H9 (cell line): ENCODE measurements at regions not wholly inside any gene's neighbourhood (a gene's known extent, or its start where the extent isn't known, plus 50 kb on each side); places are given as distances from the start of the nearest gene placed in this dataset.
A peak's percentile ranks its signal among the peaks of the same experiment; 100 is the strongest.

Experiments used
- DNase-seq: peaks from one replicate; pipeline ENCODE4 v3.0.0-alpha.2; 2017
- H2AFZ ChIP-seq: one replicate; pipeline ENCODE4 v1.6.1; 2013; ENCODE audit warnings: mild to moderate bottlenecking, low read length, control low read depth, moderate library complexity
- H2AK5ac ChIP-seq: 2 replicates; pipeline ENCODE4 v1.6.1; 2013; ENCODE audit warnings: low read length, control low read depth, mixed read lengths; ENCODE audit not compliant: insufficient read length
- H2BK120ac ChIP-seq: one replicate; pipeline ENCODE4 v1.6.1; 2013; ENCODE audit warnings: low read depth, mild to moderate bottlenecking, low read length, control low read depth, inconsistent platforms; ENCODE audit not compliant: poor library complexity, severe bottlenecking
- H2BK12ac ChIP-seq: 2 replicates; pipeline ENCODE4 v1.6.1; 2013; ENCODE audit warnings: low read length, control low read depth, mixed read lengths, low read depth; ENCODE audit not compliant: insufficient read length
- H2BK15ac ChIP-seq: 2 replicates; pipeline ENCODE4 v1.6.1; 2013; ENCODE audit warnings: low read depth, low read length, control low read depth
- H2BK20ac ChIP-seq: one replicate; pipeline ENCODE4 v1.6.1; 2013; ENCODE audit warnings: low read depth, mild to moderate bottlenecking, low read length, control low read depth, inconsistent platforms; ENCODE audit not compliant: poor library complexity, severe bottlenecking
- H2BK5ac ChIP-seq: 2 replicates; pipeline ENCODE4 v1.6.1; 2013; ENCODE audit warnings: low read length, control low read depth, mixed read lengths; ENCODE audit not compliant: insufficient read length
- H3K14ac ChIP-seq: 2 replicates; pipeline ENCODE4 v1.6.1; 2013; ENCODE audit warnings: low read length, control low read depth; ENCODE audit not compliant: insufficient read depth
- H3K18ac ChIP-seq: 2 replicates; pipeline ENCODE4 v1.6.1; 2013; ENCODE audit warnings: low read depth, mild to moderate bottlenecking, mixed read lengths, low read length, control low read depth; ENCODE audit not compliant: insufficient read length
- H3K23ac ChIP-seq: 2 replicates; pipeline ENCODE4 v1.6.1; 2013; ENCODE audit warnings: low read length, control low read depth, mixed read lengths, low read depth; ENCODE audit not compliant: insufficient read length
- H3K23me2 ChIP-seq: 2 replicates; pipeline ENCODE4 v1.6.1; 2013; ENCODE audit warnings: low read depth, mild to moderate bottlenecking, mixed read lengths, low read length, control low read depth; ENCODE audit not compliant: insufficient read length, poor library complexity, severe bottlenecking
- H3K27ac ChIP-seq: 2 replicates; pipeline ENCODE4 v1.5.1; 2013; ENCODE audit warnings: low read length, control low read depth, mixed read lengths, low read depth; ENCODE audit not compliant: insufficient read length
- H3K27me3 ChIP-seq: 2 replicates; pipeline ENCODE4 v1.6.1; 2013; ENCODE audit warnings: low read length, control low read depth, inconsistent platforms; ENCODE audit not compliant: insufficient read depth
- H3K4ac ChIP-seq: 2 replicates; pipeline ENCODE4 v1.6.1; 2013; ENCODE audit warnings: low read depth, mild to moderate bottlenecking, control low read depth, inconsistent platforms, low read length, moderate library complexity
- H3K4me1 ChIP-seq: 2 replicates; pipeline ENCODE4 v1.6.1; 2013; ENCODE audit warnings: low read length, control low read depth, inconsistent platforms; ENCODE audit not compliant: insufficient read depth
- H3K4me2 ChIP-seq: 2 replicates; pipeline ENCODE4 v1.6.1; 2013; ENCODE audit warnings: low read length, control low read depth, mixed read lengths; ENCODE audit not compliant: insufficient read length, insufficient read depth
- H3K56ac ChIP-seq: 2 replicates; pipeline ENCODE4 v1.6.1; 2013; ENCODE audit warnings: low read depth, mild to moderate bottlenecking, mixed read lengths, low read length, control low read depth; ENCODE audit not compliant: insufficient read length
- H3K79me1 ChIP-seq: 2 replicates; pipeline ENCODE4 v1.6.1; 2013; ENCODE audit warnings: low read depth, mild to moderate bottlenecking, moderate library complexity, low read length, control low read depth, inconsistent platforms; ENCODE audit not compliant: insufficient read depth, poor library complexity, severe bottlenecking
- H3K79me2 ChIP-seq: 2 replicates; pipeline ENCODE4 v1.6.1; 2013; ENCODE audit warnings: low read length, control low read depth, inconsistent platforms; ENCODE audit not compliant: insufficient read depth
- H3K9ac ChIP-seq: 2 replicates; pipeline ENCODE4 v1.6.1; 2013; ENCODE audit warnings: low read length, control low read depth, mixed read lengths; ENCODE audit not compliant: insufficient read length; ENCODE audit errors: extremely low read depth
- H3K9me3 ChIP-seq: one replicate; pipeline ENCODE4 v1.6.1; 2013; ENCODE audit warnings: low read depth, low read length, inconsistent platforms; ENCODE audit not compliant: control insufficient read depth
- H3T11ph ChIP-seq: one replicate; pipeline ENCODE4 v1.6.1; 2013; ENCODE audit warnings: mild to moderate bottlenecking, low read length, control low read depth, inconsistent platforms
- H4K20me1 ChIP-seq: one replicate; pipeline ENCODE4 v1.6.1; 2013; ENCODE audit not compliant: control insufficient read depth, insufficient read length, insufficient read depth
- H4K5ac ChIP-seq: 2 replicates; pipeline ENCODE4 v1.6.1; 2013; ENCODE audit warnings: low read depth, mild to moderate bottlenecking, mixed read lengths, low read length, control low read depth; ENCODE audit not compliant: insufficient read length
- H4K8ac ChIP-seq: replicated peaks from 2 replicates; pipeline ENCODE4 v1.6.1; 2013; ENCODE audit warnings: low read length, control low read depth, mixed read lengths, low read depth; ENCODE audit not compliant: insufficient read length
- H4K91ac ChIP-seq: 2 replicates; pipeline ENCODE4 v1.6.1; 2013; ENCODE audit warnings: low read depth, mild to moderate bottlenecking, moderate library complexity, mixed read lengths, low read length, control low read depth; ENCODE audit not compliant: insufficient read length
- H3K27ac Mint-ChIP-seq, 3 experiments: 2 replicates in 2 of 3; 3 replicates in 1 of 3; pipeline ENCODE4 v1.8.0; 2020 to 2021; ENCODE audit warnings: mixed read lengths in 3 of 3, mild to moderate bottlenecking in 1 of 3, moderate library complexity in 1 of 3
- H3K27me3 Mint-ChIP-seq: 2 replicates; pipeline ENCODE4 v1.8.0; 2021; ENCODE audit warnings: low read depth, mild to moderate bottlenecking, moderate library complexity, mixed read lengths
- H3K36me3 Mint-ChIP-seq, 3 experiments: 2 replicates in 2 of 3; 3 replicates in 1 of 3; pipeline ENCODE4 v1.8.0; 2020 to 2021; ENCODE audit warnings: low read depth in 3 of 3, mixed read lengths in 3 of 3; ENCODE audit not compliant: insufficient read depth in 1 of 3
- H3K4me1 Mint-ChIP-seq, 2 experiments: 2 replicates each; pipeline ENCODE4 v1.8.0; 2020; ENCODE audit warnings: mixed read lengths in 2 of 2
- H3K4me3 Mint-ChIP-seq, 2 experiments: 2 replicates in 1 of 2; 3 replicates in 1 of 2; pipeline ENCODE4 v1.8.0; 2020 to 2021; ENCODE audit warnings: mild to moderate bottlenecking in 2 of 2, mixed read lengths in 2 of 2, moderate library complexity in 1 of 2
- H3K9me3 Mint-ChIP-seq, 2 experiments: 2 replicates in 1 of 2; 3 replicates in 1 of 2; pipeline ENCODE4 v1.8.0; 2020; ENCODE audit warnings: mild to moderate bottlenecking in 2 of 2, mixed read lengths in 2 of 2, moderate library complexity in 1 of 2
- WGBS: extraction: QIAGEN DNeasy Blood & Tissue Kit; methylation state at CpG from one replicate; pipeline ENCODE4 v1.1.7; 2013; ENCODE audit warnings: missing lambda C conversion rate, low lambda C conversion rate, mixed read lengths; ENCODE audit not compliant: insufficient read length; ENCODE audit errors: extremely low coverage; 5-methylcytosine and 5-hydroxymethylcytosine counted together
- TF ChIP-seq, protein P1 (sequence below): fragments of 200-600 bp; sonication (generic); conservative IDR thresholded peaks from 3 replicates; pipeline ENCODE4 v1.8.0; 2021; ENCODE audit warnings: antibody characterized with exemption, mild to moderate bottlenecking

DNA sequence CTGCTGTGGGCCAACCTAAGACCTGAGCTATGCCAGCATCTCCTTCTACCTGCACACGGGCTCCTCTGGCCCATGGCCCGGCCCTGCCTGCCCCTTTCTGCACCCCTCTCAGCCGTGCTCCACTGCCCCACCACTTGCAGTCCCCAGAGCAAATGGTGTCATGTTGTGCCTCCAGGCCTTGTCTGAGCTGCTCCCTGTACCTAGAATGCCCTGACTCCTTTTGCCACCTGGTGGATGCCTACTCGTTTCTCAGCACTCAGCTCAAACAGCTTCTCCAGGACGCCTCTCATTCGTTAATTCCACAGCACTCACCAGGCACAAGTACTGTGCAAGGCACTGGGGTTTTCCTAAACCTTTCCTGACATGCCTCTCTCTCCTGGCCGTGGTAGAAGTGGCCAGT, 63.2 kb upstream of the PNMA1 start:
- no peak overlapping the region for H2BK120ac ChIP-seq
- H3K4me1 ChIP-seq: no peaks in the 10 kb centered on the region
- H3K79me1 ChIP-seq: no peaks in the 10 kb centered on the region
- no peak overlapping the region for H2BK5ac ChIP-seq
- no peaks in the 10 kb centered on the region; the same call in 1 of the 2 replicates for H3K27me3 ChIP-seq
- H3K56ac ChIP-seq: no peak overlapping the region
- TF ChIP-seq, protein P1, sequence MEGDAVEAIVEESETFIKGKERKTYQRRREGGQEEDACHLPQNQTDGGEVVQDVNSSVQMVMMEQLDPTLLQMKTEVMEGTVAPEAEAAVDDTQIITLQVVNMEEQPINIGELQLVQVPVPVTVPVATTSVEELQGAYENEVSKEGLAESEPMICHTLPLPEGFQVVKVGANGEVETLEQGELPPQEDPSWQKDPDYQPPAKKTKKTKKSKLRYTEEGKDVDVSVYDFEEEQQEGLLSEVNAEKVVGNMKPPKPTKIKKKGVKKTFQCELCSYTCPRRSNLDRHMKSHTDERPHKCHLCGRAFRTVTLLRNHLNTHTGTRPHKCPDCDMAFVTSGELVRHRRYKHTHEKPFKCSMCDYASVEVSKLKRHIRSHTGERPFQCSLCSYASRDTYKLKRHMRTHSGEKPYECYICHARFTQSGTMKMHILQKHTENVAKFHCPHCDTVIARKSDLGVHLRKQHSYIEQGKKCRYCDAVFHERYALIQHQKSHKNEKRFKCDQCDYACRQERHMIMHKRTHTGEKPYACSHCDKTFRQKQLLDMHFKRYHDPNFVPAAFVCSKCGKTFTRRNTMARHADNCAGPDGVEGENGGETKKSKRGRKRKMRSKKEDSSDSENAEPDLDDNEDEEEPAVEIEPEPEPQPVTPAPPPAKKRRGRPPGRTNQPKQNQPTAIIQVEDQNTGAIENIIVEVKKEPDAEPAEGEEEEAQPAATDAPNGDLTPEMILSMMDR: peak; percentile 54; the same call in 2 of the 3 replicates
- no peak overlapping the region for H3K18ac ChIP-seq
- no peak overlapping the region for H4K91ac ChIP-seq
- no CpG with 5 or more reads among the region's 7 CpGs for WGBS
- H3K36me3 Mint-ChIP-seq: no peaks in the 10 kb centered on the region; a peak in 1 of 7 replicates
- H4K5ac ChIP-seq: no peak overlapping the region
- peaks cover 0 to under 1% of the 10 kb centered on the region in 2 experiments; a peak in 1 of 5 replicates for H3K9me3 Mint-ChIP-seq
- no peak overlapping the region for H4K8ac ChIP-seq
- no peak overlapping the region for H2BK12ac ChIP-seq
- no peak overlapping the region for H3K9ac ChIP-seq
- H3K79me2 ChIP-seq: no peaks in the 10 kb centered on the region
- H3T11ph ChIP-seq: no peak overlapping the region
- no peak overlapping the region for H3K14ac ChIP-seq
- H3K9me3 ChIP-seq: no peaks in the 10 kb centered on the region
- no peak overlapping the region for H3K4me2 ChIP-seq
- peaks cover 88% of the 10 kb centered on the region for H3K27me3 Mint-ChIP-seq
- no peak overlapping the region for H2BK15ac ChIP-seq
- H2AK5ac ChIP-seq: no peak overlapping the region
- no peak overlapping the region for H2AFZ ChIP-seq
- H3K23ac ChIP-seq: no peak overlapping the region
- peak; percentile 79 for DNase-seq
- H3K23me2 ChIP-seq: no peaks in the 10 kb centered on the region
- no peak overlapping the region; a peak in 1 of 7 replicates for H3K27ac Mint-ChIP-seq
- H2BK20ac ChIP-seq: no peak overlapping the region
- H3K27ac ChIP-seq: no peak overlapping the region
- no peaks in the 10 kb centered on the region for H4K20me1 ChIP-seq
- H3K4me1 Mint-ChIP-seq: peaks cover 7 to 12% of the 10 kb centered on the region in 2 experiments
- no peak overlapping the region; a peak in 1 of 5 replicates for H3K4me3 Mint-ChIP-seq
- H3K4ac ChIP-seq: no peak overlapping the region
